GM06990 (cell line): ENCODE measurements at regions not wholly inside any gene's neighbourhood (a gene's known extent, or its start where the extent isn't known, plus 50 kb on each side); places are given as distances from the start of the nearest gene placed in this dataset.

Experiments used
- DNase-seq: peaks from one replicate; pipeline ENCODE4 v3.0.0-alpha.2; 2011; ENCODE audit not compliant: insufficient read length; ENCODE audit errors: extremely low read depth
- H3K27me3 ChIP-seq: replicated peaks from 2 replicates; pipeline ENCODE4 v1.6.0; 2011; ENCODE audit warnings: low read length; ENCODE audit not compliant: control insufficient read depth, insufficient read depth
- H3K36me3 ChIP-seq: 2 replicates; pipeline ENCODE4 v1.5.1; 2011; ENCODE audit warnings: low read length; ENCODE audit not compliant: control insufficient read depth, insufficient read depth
- H3K4me3 ChIP-seq: replicated peaks from 2 replicates; pipeline ENCODE4 v1.5.1; 2011; ENCODE audit warnings: low read depth, mild to moderate bottlenecking, control low read depth, low read length
- TF ChIP-seq, protein P1 (sequence below): IDR thresholded peaks from 2 replicates; pipeline ENCODE4 v1.5.1; 2011; ENCODE audit warnings: low read length, control low read depth, mild to moderate bottlenecking, inconsistent platforms; ENCODE audit not compliant: insufficient read depth, poor library complexity, severe bottlenecking

DNA sequence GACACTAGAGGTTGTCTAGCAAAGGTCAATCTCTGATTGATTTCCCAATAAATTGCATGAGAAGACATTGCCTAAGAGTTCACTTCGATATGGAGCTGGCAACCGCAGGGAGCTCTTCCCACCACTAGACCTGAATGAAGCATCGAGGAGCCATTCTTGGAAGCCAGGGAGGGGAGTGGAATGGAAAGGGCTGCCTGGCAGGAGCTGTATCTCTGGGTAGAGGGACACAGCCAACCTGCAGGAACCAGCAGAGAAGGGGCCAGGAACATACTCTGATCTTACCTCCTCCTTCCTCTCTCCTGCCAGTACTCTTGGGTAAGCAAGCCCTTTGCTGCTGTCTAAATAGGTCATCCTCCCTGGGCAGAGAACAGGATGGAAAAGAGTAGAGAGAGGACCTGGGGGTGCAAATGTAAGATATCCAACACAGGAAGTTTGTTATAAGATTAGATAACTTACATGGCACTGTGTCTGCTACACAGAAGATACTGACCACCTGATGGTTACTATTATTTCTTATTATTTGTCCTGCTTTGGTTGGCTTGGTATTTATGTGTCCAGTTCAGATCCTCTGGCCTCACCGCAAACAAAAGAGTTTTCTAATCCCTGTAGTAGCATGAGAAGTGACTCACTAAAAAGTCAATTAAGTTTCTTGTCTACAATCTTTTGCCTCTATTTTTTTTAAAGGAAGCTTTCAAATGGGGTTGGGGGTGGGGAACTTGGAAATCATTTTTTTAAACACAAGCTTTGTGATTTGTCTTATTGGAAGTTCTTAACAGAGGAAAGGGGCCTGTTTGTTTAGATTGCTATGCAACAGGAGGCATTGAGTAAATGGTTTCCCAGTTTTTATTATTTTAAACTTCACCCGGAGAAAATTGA is 156.7 kb upstream of the TSC22D2 start:
- H3K27me3 ChIP-seq, result no peaks in the 10 kb centered on the region; the same call in 1 of the 2 replicates
- no peak overlapping the region for H3K4me3 ChIP-seq
- no peaks in the 10 kb centered on the region for H3K36me3 ChIP-seq
- TF ChIP-seq, protein P1, sequence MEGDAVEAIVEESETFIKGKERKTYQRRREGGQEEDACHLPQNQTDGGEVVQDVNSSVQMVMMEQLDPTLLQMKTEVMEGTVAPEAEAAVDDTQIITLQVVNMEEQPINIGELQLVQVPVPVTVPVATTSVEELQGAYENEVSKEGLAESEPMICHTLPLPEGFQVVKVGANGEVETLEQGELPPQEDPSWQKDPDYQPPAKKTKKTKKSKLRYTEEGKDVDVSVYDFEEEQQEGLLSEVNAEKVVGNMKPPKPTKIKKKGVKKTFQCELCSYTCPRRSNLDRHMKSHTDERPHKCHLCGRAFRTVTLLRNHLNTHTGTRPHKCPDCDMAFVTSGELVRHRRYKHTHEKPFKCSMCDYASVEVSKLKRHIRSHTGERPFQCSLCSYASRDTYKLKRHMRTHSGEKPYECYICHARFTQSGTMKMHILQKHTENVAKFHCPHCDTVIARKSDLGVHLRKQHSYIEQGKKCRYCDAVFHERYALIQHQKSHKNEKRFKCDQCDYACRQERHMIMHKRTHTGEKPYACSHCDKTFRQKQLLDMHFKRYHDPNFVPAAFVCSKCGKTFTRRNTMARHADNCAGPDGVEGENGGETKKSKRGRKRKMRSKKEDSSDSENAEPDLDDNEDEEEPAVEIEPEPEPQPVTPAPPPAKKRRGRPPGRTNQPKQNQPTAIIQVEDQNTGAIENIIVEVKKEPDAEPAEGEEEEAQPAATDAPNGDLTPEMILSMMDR, result no peak
- DNase-seq, result no peak

DNA sequence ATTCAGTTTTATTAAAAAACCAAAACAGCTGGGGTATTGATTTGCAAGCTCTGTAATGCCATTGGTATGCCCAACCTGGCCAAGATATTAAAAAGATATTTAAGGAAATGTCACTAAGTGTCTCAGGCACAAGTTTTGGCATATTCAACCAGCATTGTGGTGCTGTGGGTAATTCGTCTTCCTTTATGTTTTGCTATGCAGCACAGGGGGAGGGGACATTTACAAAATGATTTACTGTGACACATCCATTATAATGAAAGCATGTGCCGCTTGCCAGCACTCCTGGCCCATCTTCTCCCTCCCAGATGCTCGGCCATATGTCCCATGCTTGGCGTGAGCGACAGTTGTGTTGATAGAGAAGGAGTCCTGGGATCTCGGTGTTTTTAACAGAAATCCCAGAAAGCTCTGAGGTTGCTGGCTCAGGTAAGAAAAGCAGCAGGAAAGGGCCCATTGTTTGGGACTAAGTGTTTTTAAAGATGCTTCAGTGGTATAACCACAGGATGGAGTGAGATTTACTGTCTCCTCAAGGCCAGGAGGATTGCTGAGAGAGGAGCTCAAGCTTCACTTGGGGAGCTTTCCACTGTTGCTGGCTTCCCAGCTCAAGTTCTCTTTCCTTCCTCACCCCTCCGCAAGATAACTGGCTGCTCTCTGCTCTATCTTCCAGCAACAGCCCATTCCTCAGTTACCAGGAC is 158.2 kb upstream of the TSC22D2 start:
- Histone ChIP-seq H3K27me3 (no peaks in the 10 kb centered on the region; the same call in 1 of the 2 replicates), H3K4me3 (no peak overlapping the region), H3K36me3 (no peaks in the 10 kb centered on the region)
- TF ChIP-seq, protein P1, result no peak
- no peak for DNase-seq

DNA sequence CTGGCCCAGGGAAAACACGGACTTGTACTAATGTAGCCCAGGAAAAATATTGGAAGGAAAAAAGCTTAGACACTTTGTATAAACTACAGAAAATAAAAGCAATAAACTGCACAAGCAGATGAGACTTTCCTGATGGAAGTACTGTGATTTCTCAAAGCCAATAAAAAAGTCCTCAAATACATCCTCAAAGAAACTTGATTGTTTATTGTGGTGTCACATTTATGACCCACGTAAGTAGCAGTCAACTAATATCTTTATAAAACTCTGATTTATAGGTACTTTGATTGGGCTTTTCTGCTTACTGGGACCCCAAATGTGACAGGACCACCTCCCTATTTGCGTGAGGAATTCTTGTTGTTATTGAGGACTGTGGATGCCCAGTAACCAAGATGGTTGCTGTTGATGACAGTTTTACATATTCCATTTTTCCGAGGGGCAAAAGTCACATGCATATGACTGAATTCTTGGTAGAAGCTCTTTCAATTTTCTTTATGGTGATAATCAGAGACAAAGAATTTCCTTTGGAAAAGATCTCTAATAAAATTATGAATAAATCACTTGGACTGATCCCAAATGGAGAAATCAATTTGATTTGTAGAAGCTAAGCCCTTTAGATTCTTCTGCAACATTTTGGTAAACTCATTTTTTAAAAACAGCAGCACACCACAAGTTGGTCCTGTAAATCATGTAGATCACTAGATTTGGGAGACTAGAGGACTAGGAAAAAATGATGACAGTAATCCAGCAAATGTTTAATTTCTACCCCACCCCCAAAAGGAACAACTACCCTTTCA is 159.0 kb upstream of the TSC22D2 start:
- no peak for DNase-seq
- Histone ChIP-seq H3K4me3 (no peak overlapping the region), H3K36me3 (no peaks in the 10 kb centered on the region), H3K27me3 (no peaks in the 10 kb centered on the region; the same call in 1 of the 2 replicates)
- TF ChIP-seq, protein P1, result no peak

DNA sequence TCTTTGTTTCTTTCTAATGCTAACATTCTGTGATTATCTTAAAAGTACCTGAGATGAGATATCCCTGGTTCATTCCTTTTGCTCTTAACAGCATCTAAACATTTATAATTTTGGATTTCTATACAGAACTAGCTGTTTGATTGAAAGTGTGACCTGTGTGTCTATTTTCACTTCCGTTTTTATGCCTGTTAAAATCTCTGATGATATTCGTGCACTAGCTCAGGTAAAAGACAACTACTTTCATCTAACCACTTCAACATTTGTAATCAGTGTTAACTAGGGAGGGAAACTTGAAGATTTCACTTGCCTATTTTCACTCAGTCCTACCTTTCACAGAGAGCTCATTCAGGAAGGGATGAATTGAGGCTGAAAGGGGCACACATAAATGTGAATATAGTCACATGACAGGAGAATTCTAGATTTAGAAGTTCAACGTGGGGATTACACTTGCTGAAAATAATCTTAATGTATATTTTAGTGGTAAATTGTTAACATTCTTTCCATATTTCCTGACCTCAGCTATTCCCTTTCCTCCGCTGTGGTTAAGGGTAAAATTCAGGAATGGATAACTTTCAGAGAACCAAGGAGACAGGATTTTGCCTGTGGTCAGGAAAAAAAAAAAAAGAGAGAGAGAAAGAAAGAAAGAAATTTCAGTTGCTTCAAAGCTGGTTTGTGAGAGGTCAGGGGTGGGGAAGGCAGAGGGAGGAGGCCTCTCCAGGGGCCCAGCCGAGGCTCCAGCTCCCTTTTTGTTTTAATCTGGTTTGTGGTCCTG is 159.8 kb upstream of the TSC22D2 start:
- TF ChIP-seq, protein P1, result no peak
- Histone ChIP-seq H3K27me3 (no peaks in the 10 kb centered on the region; the same call in none of the 2 replicates), H3K36me3 (no peaks in the 10 kb centered on the region), H3K4me3 (no peak overlapping the region)
- peak; percentile 13 for DNase-seq

DNA sequence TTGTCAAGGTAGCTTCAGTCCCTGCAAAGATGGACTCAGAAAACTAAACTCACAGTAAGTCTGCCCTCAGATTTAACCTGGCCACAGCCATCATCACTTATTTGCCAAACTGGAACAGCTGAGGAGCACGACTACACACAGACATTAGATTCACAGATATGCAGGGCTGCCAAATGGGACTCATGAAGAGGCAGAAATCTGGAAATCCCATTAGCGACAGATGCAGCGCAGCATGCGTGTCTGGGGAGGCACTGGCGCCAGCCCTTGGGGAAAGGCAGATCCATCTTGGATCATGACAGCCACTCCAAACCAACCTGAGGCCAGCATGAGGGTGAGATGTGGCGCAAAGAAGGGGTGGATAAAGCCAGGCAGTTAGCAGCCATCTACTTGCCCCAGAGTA is 160.7 kb upstream of the TSC22D2 start:
- Histone ChIP-seq H3K36me3 (no peaks in the 10 kb centered on the region), H3K4me3 (no peak overlapping the region), H3K27me3 (no peaks in the 10 kb centered on the region; the same call in none of the 2 replicates)
- TF ChIP-seq, protein P1, result no peak
- no peak for DNase-seq
